Mesenchymal stem cell (in vitro differentiated cells and primary cell): ENCODE measurements at regions not wholly inside any gene's neighbourhood (a gene's known extent, or its start where the extent isn't known, plus 50 kb on each side); places are given as distances from the start of the nearest gene placed in this dataset.

Source experiments
- DNase-seq: peaks from one replicate; pipeline ENCODE4 v3.0.0-alpha.2; 2013
- H2AFZ ChIP-seq: one replicate; pipeline ENCODE4 v1.6.1; 2013; ENCODE audit warnings: low read depth, mild to moderate bottlenecking, control low read depth, inconsistent platforms, low read length, moderate library complexity
- H2AK5ac ChIP-seq: 2 replicates; pipeline ENCODE4 v1.6.1; 2013; ENCODE audit warnings: low read length, moderate library complexity, mild to moderate bottlenecking, inconsistent platforms; ENCODE audit not compliant: severe bottlenecking
- H2BK120ac ChIP-seq: one replicate; pipeline ENCODE4 v1.6.1; 2013; ENCODE audit warnings: low read depth, mild to moderate bottlenecking, inconsistent platforms, low read length, moderate library complexity
- H2BK12ac ChIP-seq, 2 experiments: one replicate each; pipeline ENCODE4 v1.6.1; 2013; ENCODE audit warnings: inconsistent platforms in 2 of 2, low read length in 2 of 2, mild to moderate bottlenecking in 2 of 2, moderate library complexity in 2 of 2, control low read depth in 1 of 2
- H2BK15ac ChIP-seq: one replicate; pipeline ENCODE4 v1.6.1; 2013; ENCODE audit warnings: mild to moderate bottlenecking, low read depth, inconsistent platforms; ENCODE audit not compliant: poor library complexity, severe bottlenecking
- H2BK5ac ChIP-seq: 2 replicates; pipeline ENCODE4 v1.6.1; 2013; ENCODE audit warnings: low read depth, mild to moderate bottlenecking, low read length, control low read depth, inconsistent platforms; ENCODE audit not compliant: poor library complexity, severe bottlenecking
- H3K14ac ChIP-seq, 2 experiments: one replicate each; pipeline ENCODE4 v1.6.1; 2013; ENCODE audit warnings: inconsistent platforms in 2 of 2, low read length in 2 of 2, control low read depth in 1 of 2, mild to moderate bottlenecking in 1 of 2, moderate library complexity in 1 of 2
- H3K18ac ChIP-seq, 2 experiments: one replicate each; pipeline ENCODE4 v1.6.1; 2013; ENCODE audit warnings: inconsistent platforms in 2 of 2, low read length in 2 of 2, control low read depth in 1 of 2, low read depth in 1 of 2, mild to moderate bottlenecking in 1 of 2
- H3K23ac ChIP-seq, 2 experiments: one replicate each; pipeline ENCODE4 v1.6.1; 2013; ENCODE audit warnings: inconsistent platforms in 2 of 2, low read length in 2 of 2, mild to moderate bottlenecking in 2 of 2, moderate library complexity in 2 of 2, control low read depth in 1 of 2
- H3K27ac ChIP-seq: 2 replicates; pipeline ENCODE4 v1.5.1; 2013; ENCODE audit warnings: mild to moderate bottlenecking, moderate library complexity, low read length, control low read depth, inconsistent platforms; ENCODE audit not compliant: poor library complexity, severe bottlenecking
- H3K27me3 ChIP-seq, 2 experiments: 2 replicates each; pipeline versions ENCODE4 v1.6.1 to v1.7.0; 2013; ENCODE audit warnings: low read length in 2 of 2, mild to moderate bottlenecking in 2 of 2, moderate library complexity in 2 of 2, control low read depth in 1 of 2, inconsistent platforms in 1 of 2; ENCODE audit not compliant: control insufficient read depth in 1 of 2, insufficient read depth in 1 of 2
- H3K36me3 ChIP-seq, 2 experiments: 2 replicates each; pipeline versions ENCODE4 v1.6.1 to v1.7.0; 2013; ENCODE audit warnings: low read length in 2 of 2, control low read depth in 1 of 2, inconsistent platforms in 1 of 2, low read depth in 1 of 2, mild to moderate bottlenecking in 1 of 2; ENCODE audit not compliant: insufficient read depth in 2 of 2, control insufficient read depth in 1 of 2
- H3K4ac ChIP-seq, 2 experiments: one replicate each; pipeline ENCODE4 v1.6.1; 2013; ENCODE audit warnings: inconsistent platforms in 2 of 2, low read length in 2 of 2, mild to moderate bottlenecking in 2 of 2, moderate library complexity in 2 of 2, control low read depth in 1 of 2, low read depth in 1 of 2
- H3K4me1 ChIP-seq: 2 replicates; pipeline ENCODE4 v1.6.1; 2013; ENCODE audit warnings: low read depth, low read length, control low read depth; ENCODE audit not compliant: control insufficient read depth, insufficient read depth
- H3K4me2 ChIP-seq: 2 replicates; pipeline ENCODE4 v1.6.1; 2013; ENCODE audit warnings: low read length, mild to moderate bottlenecking, inconsistent platforms; ENCODE audit not compliant: poor library complexity, severe bottlenecking
- H3K4me3 ChIP-seq, 2 experiments: 2 replicates each; pipeline versions ENCODE4 v1.5.1 to v1.7.0; 2013; ENCODE audit warnings: low read length in 2 of 2, mild to moderate bottlenecking in 2 of 2, control low read depth in 1 of 2, low read depth in 1 of 2; ENCODE audit not compliant: insufficient read depth in 1 of 2
- H3K79me1 ChIP-seq: replicated peaks from 2 replicates; pipeline ENCODE4 v1.6.1; 2013; ENCODE audit warnings: mild to moderate bottlenecking, control low read depth, low read length, inconsistent platforms; ENCODE audit not compliant: poor library complexity, severe bottlenecking
- H3K9ac ChIP-seq: 2 replicates; pipeline ENCODE4 v1.7.0; 2013; ENCODE audit warnings: mild to moderate bottlenecking, low read length, moderate library complexity
- H3K9me3 ChIP-seq: 2 replicates; pipeline ENCODE4 v1.7.0; 2013; ENCODE audit warnings: mild to moderate bottlenecking, low read length; ENCODE audit not compliant: control insufficient read depth
- H4K8ac ChIP-seq: one replicate; pipeline ENCODE4 v1.6.1; 2013; ENCODE audit warnings: inconsistent platforms, mild to moderate bottlenecking, low read length, moderate library complexity
- H4K91ac ChIP-seq: one replicate; pipeline ENCODE4 v1.6.1; 2013; ENCODE audit warnings: mild to moderate bottlenecking, low read length, inconsistent platforms
- WGBS: methylation state at CpG from one replicate; pipeline ENCODE4 v1.1.7; 2013; ENCODE audit warnings: mixed read lengths; 5-methylcytosine and 5-hydroxymethylcytosine counted together

DNA sequence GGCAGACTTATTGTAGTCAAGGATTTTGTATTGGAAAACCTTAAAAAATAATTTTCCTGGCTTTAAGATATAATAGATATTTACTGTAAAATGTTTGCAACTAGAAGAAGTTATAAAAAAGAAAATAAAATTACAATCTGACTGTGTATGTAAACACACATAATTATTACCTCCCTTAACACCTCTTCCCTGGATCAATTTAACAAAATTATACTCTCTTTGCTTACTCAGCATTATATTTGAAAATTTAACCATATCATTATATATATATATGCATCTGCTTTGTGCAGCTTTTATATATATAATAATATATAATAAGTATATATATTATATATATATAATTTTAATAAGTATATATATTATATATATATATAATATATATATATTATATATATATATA is 131.7 kb upstream of the FAM98A start:
- H3K4ac ChIP-seq: no peak overlapping the region
- no peak overlapping the region for H3K4me2 ChIP-seq
- no peak overlapping the region for H2AK5ac ChIP-seq
- no peaks in the 10 kb centered on the region for H3K9me3 ChIP-seq
- no peaks in the 10 kb centered on the region for H3K36me3 ChIP-seq
- H3K27me3 ChIP-seq: no peaks in the 10 kb centered on the region
- no peaks in the 10 kb centered on the region for H3K79me1 ChIP-seq
- no peak overlapping the region for H2BK15ac ChIP-seq
- no peak overlapping the region for H4K91ac ChIP-seq
- no peak overlapping the region for H2AFZ ChIP-seq
- H4K8ac ChIP-seq: no peak overlapping the region
- no peak overlapping the region for H2BK5ac ChIP-seq
- no peak overlapping the region for H3K23ac ChIP-seq
- H2BK12ac ChIP-seq: no peak overlapping the region
- H3K14ac ChIP-seq: no peak overlapping the region
- no peak for DNase-seq
- H3K27ac ChIP-seq: no peak overlapping the region
- H3K4me1 ChIP-seq: no peaks in the 10 kb centered on the region
- H2BK120ac ChIP-seq: no peak overlapping the region
- H3K9ac ChIP-seq: no peak overlapping the region
- H3K18ac ChIP-seq: no peak overlapping the region
- no peak overlapping the region for H3K4me3 ChIP-seq

DNA sequence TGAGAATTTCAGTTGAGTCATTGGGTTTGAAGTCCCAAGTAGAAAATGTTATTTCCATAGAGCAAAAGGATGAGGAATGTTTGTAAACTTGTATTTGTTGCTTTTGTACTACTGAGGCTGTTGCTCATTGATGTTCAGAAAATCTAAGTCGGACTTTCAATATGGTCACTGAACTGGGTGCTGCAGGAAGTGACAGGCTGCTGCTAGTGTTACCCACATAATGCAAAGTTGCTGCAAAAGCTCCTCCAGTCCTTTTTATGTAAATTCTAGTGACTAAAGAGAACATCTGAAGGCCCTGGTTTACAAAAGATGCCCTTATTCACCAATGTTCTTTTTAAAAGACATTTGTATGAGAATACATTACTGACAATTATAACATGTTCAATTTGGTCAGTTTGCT is 131.1 kb upstream of the FAM98A start:
- no peaks in the 10 kb centered on the region for H3K79me1 ChIP-seq
- 71% methylated on average over 1 of the region's 1 CpG for WGBS
- no peak overlapping the region for H2BK5ac ChIP-seq

DNA sequence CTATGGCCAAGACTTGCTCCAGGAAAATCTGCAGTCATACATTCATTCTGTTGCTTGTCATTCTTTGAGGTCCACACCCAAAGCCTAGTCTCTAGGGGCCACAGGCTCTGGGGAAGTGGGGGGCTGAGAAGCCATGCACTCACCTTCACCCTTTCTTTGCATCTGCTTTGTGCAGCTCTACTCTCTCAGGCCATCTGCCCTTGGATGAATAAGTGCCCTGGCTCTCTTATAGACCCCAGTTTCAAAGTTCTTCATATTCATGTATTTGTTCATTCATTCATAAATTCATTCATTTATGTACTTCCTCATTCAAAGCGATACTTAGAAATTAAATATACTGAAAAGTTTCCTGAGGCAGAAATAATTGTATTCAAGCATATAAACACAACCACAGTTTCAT is 130.3 kb upstream of the FAM98A start:
- no peaks in the 10 kb centered on the region for H3K79me1 ChIP-seq
- no peak overlapping the region for H3K27ac ChIP-seq
- H2BK12ac ChIP-seq: no peak overlapping the region
- H3K18ac ChIP-seq: no peak overlapping the region
- H4K8ac ChIP-seq: no peak overlapping the region
- no peak overlapping the region for H2AFZ ChIP-seq
- H3K4ac ChIP-seq: no peak overlapping the region
- no peaks in the 10 kb centered on the region for H3K4me1 ChIP-seq
- WGBS: no CpG with 5 or more reads among the region's 1 CpG
- H3K4me2 ChIP-seq: no peak overlapping the region
- no peak overlapping the region for H3K4me3 ChIP-seq
- H3K36me3 ChIP-seq: no peaks in the 10 kb centered on the region
- no peaks in the 10 kb centered on the region for H3K27me3 ChIP-seq
- no peak overlapping the region for H3K9ac ChIP-seq
- no peak overlapping the region for H2AK5ac ChIP-seq
- no peaks in the 10 kb centered on the region for H3K9me3 ChIP-seq
- DNase-seq: no peak
- H3K14ac ChIP-seq: no peak overlapping the region
- H3K23ac ChIP-seq: no peak overlapping the region
- H2BK120ac ChIP-seq: no peak overlapping the region
- no peak overlapping the region for H4K91ac ChIP-seq
- peak overlapping the region; percentile 36 for H2BK15ac ChIP-seq
- no peak overlapping the region for H2BK5ac ChIP-seq

More for the DNA sequence above, 131.1 kb upstream of the FAM98A start:
- no peak overlapping the region for H2BK15ac ChIP-seq
- H3K23ac ChIP-seq: no peak overlapping the region
- no peaks in the 10 kb centered on the region for H3K4me1 ChIP-seq
- no peak overlapping the region for H4K91ac ChIP-seq
- no peak overlapping the region for H4K8ac ChIP-seq
- no peaks in the 10 kb centered on the region for H3K36me3 ChIP-seq
- no peak overlapping the region for H3K27ac ChIP-seq
- no peak overlapping the region for H2BK12ac ChIP-seq
- H2AK5ac ChIP-seq: no peak overlapping the region
- H3K14ac ChIP-seq: no peak overlapping the region
- H3K4me3 ChIP-seq: no peak overlapping the region
- no peak overlapping the region for H3K4ac ChIP-seq
- no peaks in the 10 kb centered on the region for H3K9me3 ChIP-seq
- no peak overlapping the region for H3K4me2 ChIP-seq
- no peaks in the 10 kb centered on the region for H3K27me3 ChIP-seq
- H3K18ac ChIP-seq: no peak overlapping the region
- H2AFZ ChIP-seq: no peak overlapping the region
- DNase-seq: no peak
- no peak overlapping the region for H2BK120ac ChIP-seq
- no peak overlapping the region for H3K9ac ChIP-seq

DNA sequence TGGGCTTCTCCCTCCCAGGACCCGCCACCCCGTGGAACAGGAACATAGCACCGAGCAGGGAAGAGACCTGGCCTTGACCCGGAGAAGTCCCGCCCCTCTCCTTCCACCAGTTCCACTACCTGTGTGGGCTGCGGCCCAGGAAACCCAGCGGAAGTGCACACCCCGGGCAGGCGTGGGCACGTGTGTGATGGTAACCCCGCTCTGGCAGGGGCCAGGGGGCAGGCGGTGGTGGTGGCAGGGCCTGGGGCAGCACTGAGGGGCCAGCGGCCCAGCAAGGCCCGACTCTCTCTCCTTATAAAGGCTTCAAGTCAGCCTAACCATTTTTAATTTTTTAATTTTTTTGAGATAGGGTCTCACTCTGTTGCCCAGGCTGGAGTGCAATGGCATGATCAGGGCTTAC is 129.0 kb upstream of the FAM98A start:
- WGBS: 87% methylated on average over 11 of the region's 14 CpGs
- no peak for DNase-seq
- H3K9me3 ChIP-seq: no peaks in the 10 kb centered on the region
- H2BK12ac ChIP-seq: no peak overlapping the region
- no peak overlapping the region for H2AK5ac ChIP-seq
- H3K27ac ChIP-seq: no peak overlapping the region
- H3K36me3 ChIP-seq: no peaks in the 10 kb centered on the region
- no peaks in the 10 kb centered on the region for H3K27me3 ChIP-seq
- no peak overlapping the region for H3K9ac ChIP-seq
- H2BK120ac ChIP-seq: no peak overlapping the region
- H4K91ac ChIP-seq: no peak overlapping the region
- no peak overlapping the region for H3K23ac ChIP-seq
- H4K8ac ChIP-seq: no peak overlapping the region
- H2AFZ ChIP-seq: no peak overlapping the region
- no peaks in the 10 kb centered on the region for H3K79me1 ChIP-seq
- H3K4me1 ChIP-seq: no peaks in the 10 kb centered on the region
- no peak overlapping the region for H3K4me3 ChIP-seq
- no peak overlapping the region for H3K14ac ChIP-seq
- no peak overlapping the region for H2BK15ac ChIP-seq
- H2BK5ac ChIP-seq: no peak overlapping the region
- no peak overlapping the region for H3K4ac ChIP-seq
- no peak overlapping the region for H3K18ac ChIP-seq
- no peak overlapping the region for H3K4me2 ChIP-seq
